A673 (cell line): ENCODE measurements at regions not wholly inside any gene's neighbourhood (a gene's known extent, or its start where the extent isn't known, plus 50 kb on each side); places are given as distances from the start of the nearest gene placed in this dataset.
"Not testable (repeated sequence)": the region's sequence is repeated elsewhere in the genome, so short reads cannot be mapped to it uniquely, and the experiment has no call there.

ENCODE experiments used
- BruUV-seq: library from RNA; stranded (reverse); fragments of 400-500 nt; replicated peaks from 2 replicates; lab custom pipeline; 2021; lab: Mats Ljungman, UMichigan
- CTCF ChIA-PET: fragments of 300-600 bp; sonication (Branson Sonifier 250); formaldehyde crosslinking; loops from one replicate; lab custom pipeline; 2022; ENCODE audit warnings: antibody characterized with exemption; lab: Charles Lee
- POLR2A ChIA-PET: fragments of 300-600 bp; sonication (Branson Sonifier 250); formaldehyde crosslinking; loops from one replicate; lab custom pipeline; 2022; ENCODE audit warnings: antibody characterized with exemption; ENCODE audit not compliant: low non-redundant PET; lab: Charles Lee
- DNase-seq: peaks from one replicate; pipeline ENCODE4 v3.0.0-alpha.2; 2015; ENCODE audit warnings: low spot score
- H3K27ac ChIP-seq: fragments of 200-600 bp; sonication (generic); 2 replicates; pipeline ENCODE4 v1.5.1; 2016; ENCODE audit warnings: mixed run types, low read depth, mild to moderate bottlenecking, mixed read lengths, antibody characterized with exemption, low read length; ENCODE audit not compliant: poor library complexity, severe bottlenecking
- H3K27me3 ChIP-seq: fragments of 200-600 bp; sonication (generic); replicated peaks from 2 replicates; pipeline ENCODE4 v1.6.1; 2017; ENCODE audit warnings: mixed run types, low read depth, mild to moderate bottlenecking, mixed read lengths, antibody characterized with exemption, low read length; ENCODE audit not compliant: insufficient read depth, poor library complexity
- H3K36me3 ChIP-seq: fragments of 200-600 bp; sonication (generic); 2 replicates; pipeline ENCODE4 v1.6.1; 2016; ENCODE audit warnings: mixed run types, mild to moderate bottlenecking, mixed read lengths, antibody characterized with exemption, low read length; ENCODE audit not compliant: insufficient read depth, poor library complexity, severe bottlenecking
- H3K4me1 ChIP-seq: fragments of 200-600 bp; sonication (generic); 2 replicates; pipeline ENCODE4 v1.6.1; 2017; ENCODE audit warnings: mixed run types, mild to moderate bottlenecking, mixed read lengths, antibody characterized with exemption, low read length; ENCODE audit not compliant: insufficient read depth, poor library complexity, severe bottlenecking
- H3K4me3 ChIP-seq: fragments of 200-600 bp; sonication (generic); 2 replicates; pipeline ENCODE4 v1.5.1; 2016; ENCODE audit warnings: low read depth, mixed run types, mild to moderate bottlenecking, mixed read lengths, low read length; ENCODE audit not compliant: poor library complexity, severe bottlenecking
- H3K9me3 ChIP-seq: fragments of 200-600 bp; sonication (generic); 2 replicates; pipeline ENCODE4 v1.6.1; 2016; ENCODE audit warnings: mixed run types, low read depth, mild to moderate bottlenecking, mixed read lengths, antibody characterized with exemption, low read length; ENCODE audit not compliant: poor library complexity, severe bottlenecking
- CTCF ChIP-seq: fragments of 300-800, 200-600 bp; sonication (generic); conservative IDR thresholded peaks from 2 replicates; pipeline ENCODE4 v1.5.1; 2017; ENCODE audit warnings: low read depth, mild to moderate bottlenecking, antibody characterized with exemption, low read length, moderate library complexity, mixed read lengths
- EZH2 ChIP-seq: fragments of 200-600 bp; sonication (generic); IDR thresholded peaks from 2 replicates; pipeline ENCODE4 v1.6.1; 2017; ENCODE audit warnings: borderline replicate concordance, low read depth, mild to moderate bottlenecking, mixed read lengths, antibody characterized with exemption, low read length; ENCODE audit not compliant: poor library complexity, severe bottlenecking
- intact Hi-C: fragments of 100-400 bp; cut with micrococcal nuclease; formaldehyde crosslinking; loops from one replicate; pipeline ENCODE4 v1.10.0; 2022; ENCODE audit not compliant: unreplicated experiment

- H3K9me3 ChIP-seq: no peaks in the 10 kb centered on the region
- TF ChIP-seq EZH2 (no peak), CTCF (no peak)
- POLR2A ChIA-PET: no interaction called here
- intact Hi-C loops: no loop called here
- H3K27ac ChIP-seq: no peak overlapping the region
- H3K36me3 ChIP-seq: no peaks in the 10 kb centered on the region
- no peak overlapping the region for H3K4me3 ChIP-seq
- BruUV-seq: no TSS peak
- CTCF ChIA-PET: no interaction called here
- no peaks in the 10 kb centered on the region for H3K4me1 ChIP-seq
- H3K27me3 ChIP-seq: no peaks in the 10 kb centered on the region
- DNase-seq: no peak
Observed at GRCh38 chr9:108394726-108395125, 461.1 kb downstream of the ACTL7B start.

- H3K27me3 ChIP-seq, DNase-seq, H3K4me1 ChIP-seq, H3K4me3 ChIP-seq, CTCF ChIA-PET, intact Hi-C loops, BruUV-seq, POLR2A ChIA-PET, H3K36me3 ChIP-seq, H3K27ac ChIP-seq, H3K9me3 ChIP-seq: not testable (repeated sequence)
Observed at GRCh38 chr9:108393481-108394001, 462.2 kb downstream of the ACTL7B start.

GRCh38 chr9:108392877-108393276 lies 462.9 kb downstream of the ACTL7B start:
- ChIA-PET POLR2A (no interaction called here), CTCF (no interaction called here)
- TF ChIP-seq CTCF (no peak), EZH2 (no peak)
- intact Hi-C loops: no loop called here
- no peaks in the 10 kb centered on the region for H3K36me3 ChIP-seq
- no peaks in the 10 kb centered on the region for H3K4me1 ChIP-seq
- no peak overlapping the region for H3K27ac ChIP-seq
- no peak for DNase-seq
- H3K4me3 ChIP-seq: no peak overlapping the region
- no peaks in the 10 kb centered on the region for H3K27me3 ChIP-seq
- H3K9me3 ChIP-seq: no peaks in the 10 kb centered on the region
- no TSS peak for BruUV-seq

- Histone ChIP-seq H3K4me3 (no peak overlapping the region), H3K27me3 (no peaks in the 10 kb centered on the region), H3K27ac (no peak overlapping the region), H3K9me3 (no peaks in the 10 kb centered on the region), H3K36me3 (no peaks in the 10 kb centered on the region), H3K4me1 (no peaks in the 10 kb centered on the region)
- ChIA-PET CTCF (no interaction called here), POLR2A (no interaction called here)
- intact Hi-C loops: no loop called here
- no peak for TF ChIP-seq CTCF
- TF ChIP-seq EZH2: no peak
- no TSS peak for BruUV-seq
- no peak for DNase-seq
Observed at GRCh38 chr9:108389056-108389455, 466.7 kb downstream of the ACTL7B start.
